Fibroblast of the conjunctiva (primary cell): ENCODE measurements at regions not wholly inside any gene's neighbourhood (a gene's known extent, or its start where the extent isn't known, plus 50 kb on each side); places are given as distances from the start of the nearest gene placed in this dataset.

ENCODE experiments used
- DNase-seq: peaks from one replicate; pipeline ENCODE4 v3.0.0-alpha.2; 2010; ENCODE audit warnings: low read depth

- no peak for DNase-seq
Observed at GRCh38 chr10:114771157-114771556, 50.4 kb upstream of the FHIP2A start.

GRCh38 chr10:114771749-114772148, 49.8 kb upstream of the FHIP2A start:
- no peak for DNase-seq
